ENCODE measurements at regions not wholly inside any gene's neighbourhood (a gene's known extent, or its start where the extent isn't known, plus 50 kb on each side); places are given as distances from the start of the nearest gene placed in this dataset.

- TF ChIP-seq CTCF (IDR thresholded peaks at IDR 0.05; ENCODE audit: control extremely low read depth, extremely low read depth, low read depth, missing control alignments): no peak
- ChIA-PET POLR2A (no interaction called here), CTCF (interaction anchor here (1.1 kb wide), 1 partner anchor 9 kb away, joined by 3 read pairs; no protein-coding TSS in a partner anchor)
- DNase-seq (ENCODE audit: extremely low spot score): no peak
Observed at GRCh38 chr5:87885758-87886157, 382.9 kb downstream of the TMEM161B start.

GRCh38 chr5:87877495-87877894 is 391.1 kb downstream of the TMEM161B start:
- DNase-seq (ENCODE audit: extremely low spot score): no peak
- ChIA-PET CTCF (interaction anchor here (0.9 kb wide), 1 partner anchor 28 kb away, joined by 3 read pairs; no protein-coding TSS in a partner anchor), POLR2A (no interaction called here)
- no peak for TF ChIP-seq CTCF (IDR thresholded peaks at IDR 0.05; ENCODE audit: control extremely low read depth, extremely low read depth, low read depth, missing control alignments)

- DNase-seq (ENCODE audit: extremely low spot score): no peak
- no peak for TF ChIP-seq CTCF (IDR thresholded peaks at IDR 0.05; ENCODE audit: control extremely low read depth, extremely low read depth, low read depth, missing control alignments)
- POLR2A ChIA-PET: no interaction called here
- CTCF ChIA-PET: interaction anchor here (0.9 kb wide), 1 partner anchor 28 kb away, joined by 3 read pairs; no protein-coding TSS in a partner anchor
Observed at GRCh38 chr5:87877023-87877422, 391.6 kb downstream of the TMEM161B start.

GRCh38 chr5:87876616-87877015 is 392.0 kb downstream of the TMEM161B start:
- TF ChIP-seq CTCF (IDR thresholded peaks at IDR 0.05; ENCODE audit: control extremely low read depth, extremely low read depth, low read depth, missing control alignments): no peak
- ChIA-PET POLR2A (no interaction called here), CTCF (interaction anchor here (0.7 to 0.9 kb wide), 2 partner anchors 9 to 27 kb away, joined by 3 read pairs; no protein-coding TSS in a partner anchor)
- DNase-seq (ENCODE audit: extremely low spot score): no peak

- DNase-seq (ENCODE audit: extremely low spot score): no peak
Observed at GRCh38 chr5:87872986-87873385, 395.7 kb downstream of the TMEM161B start.

GRCh38 chr5:87868792-87869191 is 399.9 kb downstream of the TMEM161B start:
- ChIA-PET POLR2A (no interaction called here), CTCF (interaction anchor here (1.2 kb wide), 1 partner anchor 11 kb away, joined by 3 read pairs; no protein-coding TSS in a partner anchor)
- no peak for TF ChIP-seq CTCF (IDR thresholded peaks at IDR 0.05; ENCODE audit: control extremely low read depth, extremely low read depth, low read depth, missing control alignments)
- DNase-seq (ENCODE audit: extremely low spot score): no peak

More at GRCh38 chr5:87872986-87873385, 395.7 kb downstream of the TMEM161B start:
- ChIA-PET CTCF (no interaction called here), POLR2A (no interaction called here)
- no peak for TF ChIP-seq CTCF (IDR thresholded peaks at IDR 0.05; ENCODE audit: control extremely low read depth, extremely low read depth, low read depth, missing control alignments)

Data from GM10248 (cell line).